Gastrocnemius medialis (tissue), 4 donors: ENCODE measurements at regions not wholly inside any gene's neighbourhood (a gene's known extent, or its start where the extent isn't known, plus 50 kb on each side); places are given as distances from the start of the nearest gene placed in this dataset.

Source experiments
- ATAC-seq, 2 donors: fragments of 150-250 bp; one replicate each; pipeline ENCODE4 v1.9.1; 2016
- DNase-seq, 2 donors: peaks; one replicate each; pipeline ENCODE4 v3.0.0-alpha.2; 2019
- H3K27ac ChIP-seq, 4 donors: fragments of 200-600 bp; sonication (generic); 1 replicate in 1 of 4; 2 replicates in 3 of 4; pipeline ENCODE4 v1.5.1; 2016 to 2018; ENCODE audit warnings: mild to moderate bottlenecking in 2 of 4, moderate library complexity in 1 of 4
- H3K27me3 ChIP-seq, 3 donors: fragments of 200-600 bp; sonication (generic) in 2 of 3; 1 replicate in 1 of 3; 2 replicates in 2 of 3; pipeline versions ENCODE4 v1.5.1 to v1.6.0; 2016 to 2019; ENCODE audit warnings: mild to moderate bottlenecking in 1 of 3, moderate library complexity in 1 of 3
- H3K36me3 ChIP-seq, 2 donors: fragments of 200-600 bp; sonication (generic) in 1 of 2; one replicate each; pipeline ENCODE4 v1.5.1; 2017 to 2018
- H3K4me1 ChIP-seq, 2 donors: fragments of 200-600 bp; sonication (generic) in 1 of 2; one replicate each; pipeline ENCODE4 v1.5.1; 2016 to 2017; ENCODE audit warnings: mild to moderate bottlenecking in 2 of 2
- H3K4me3 ChIP-seq, 4 donors: fragments of 200-600 bp; sonication (generic) in 3 of 4; 1 replicate in 1 of 4; 2 replicates in 3 of 4; pipeline ENCODE4 v1.5.1; 2016 to 2019; ENCODE audit warnings: mild to moderate bottlenecking in 2 of 4
- H3K9me3 ChIP-seq, 3 donors: fragments of 200-600 bp; sonication (generic) in 2 of 3; 1 replicate in 1 of 3; 2 replicates in 2 of 3; pipeline ENCODE4 v1.5.1; 2016 to 2019
- CTCF ChIP-seq, 5 experiments: fragments of 450-650 bp in 3 of 5; fragments of 200-600 bp in 2 of 5; sonication (generic) in 2 of 5; IDR thresholded peaks in 4 of 5; conservative IDR thresholded peaks in 1 of 5; 1 replicate in 4 of 5; 2 replicates in 1 of 5; pipeline ENCODE4 v1.5.1; 2016 to 2019; ENCODE audit warnings: antibody characterized with exemption in 5 of 5, mild to moderate bottlenecking in 3 of 5, moderate library complexity in 3 of 5
- POLR2A ChIP-seq, 2 donors: fragments of 450-650 bp; IDR thresholded peaks; one replicate each; pipeline ENCODE4 v1.6.1; 2017; ENCODE audit warnings: antibody characterized with exemption in 2 of 2, mild to moderate bottlenecking in 2 of 2, moderate library complexity in 2 of 2
- in situ Hi-C, 4 donors: fragments of 200-750 bp; cut with MboI; loops; one replicate each; pipeline versions ENCODE4 v1.15.0 to v1.8.0; 2017; ENCODE audit warnings: low sequenced_read_pairs in 4 of 4
- intact Hi-C: fragments of 100-400 bp; cut with DNase I; formaldehyde crosslinking; loops from one replicate; pipeline ENCODE4 v1.15.1; 2023; ENCODE audit warnings: low total_unique reads

GRCh38 chr21:22476726-22477646, 1478.8 kb downstream of the NCAM2 start:
- in situ Hi-C loops (no loop called here), intact Hi-C loops (no loop called here)
- DNase-seq (no peak), ATAC-seq (no peak)
- no peaks in the 10 kb centered on the region for H3K36me3 ChIP-seq
- no peaks in the 10 kb centered on the region for H3K4me1 ChIP-seq
- TF ChIP-seq CTCF (IDR thresholded peaks at IDR 0.05 in 4 of 5, conservative IDR thresholded peaks at IDR 0.05 in 1 of 5) = no peak
- TF ChIP-seq POLR2A (IDR thresholded peaks at IDR 0.05) = no peak
- H3K27me3 ChIP-seq = no peaks in the 10 kb centered on the region
- H3K9me3 ChIP-seq = no peaks in the 10 kb centered on the region
- H3K27ac ChIP-seq = no peak overlapping the region
- H3K4me3 ChIP-seq = no peak overlapping the region

GRCh38 chr21:22490049-22490448, 1491.8 kb downstream of the NCAM2 start:
- ATAC-seq (no peak), DNase-seq (no peak)
- Histone ChIP-seq H3K27ac (no peak overlapping the region), H3K4me1 (no peaks in the 10 kb centered on the region), H3K27me3 (no peaks in the 10 kb centered on the region), H3K9me3 (no peaks in the 10 kb centered on the region), H3K4me3 (no peak overlapping the region), H3K36me3 (no peaks in the 10 kb centered on the region)
- TF ChIP-seq POLR2A (IDR thresholded peaks at IDR 0.05) (no peak), CTCF (IDR thresholded peaks at IDR 0.05 in 4 of 5, conservative IDR thresholded peaks at IDR 0.05 in 1 of 5) (no peak)
- in situ Hi-C loops = no loop called here
- intact Hi-C loops = no loop called here

- Histone ChIP-seq H3K4me3 (no peak overlapping the region), H3K4me1 (no peaks in the 10 kb centered on the region), H3K36me3 (no peaks in the 10 kb centered on the region), H3K9me3 (no peaks in the 10 kb centered on the region), H3K27ac (no peak overlapping the region), H3K27me3 (no peaks in the 10 kb centered on the region)
- in situ Hi-C loops = no loop called here
- ATAC-seq (no peak), DNase-seq (no peak)
- intact Hi-C loops = no loop called here
- TF ChIP-seq POLR2A (IDR thresholded peaks at IDR 0.05) (no peak), CTCF (IDR thresholded peaks at IDR 0.05 in 4 of 5, conservative IDR thresholded peaks at IDR 0.05 in 1 of 5) (no peak)
These were observed 1518.0 kb downstream of the NCAM2 start for GRCh38 chr21:22516230-22516629.

- no peak for TF ChIP-seq CTCF (IDR thresholded peaks at IDR 0.05 in 4 of 5, conservative IDR thresholded peaks at IDR 0.05 in 1 of 5)
- no peak for TF ChIP-seq POLR2A (IDR thresholded peaks at IDR 0.05)
- Histone ChIP-seq H3K27ac (no peak overlapping the region), H3K36me3 (no peaks in the 10 kb centered on the region), H3K4me1 (no peaks in the 10 kb centered on the region), H3K4me3 (no peak overlapping the region), H3K27me3 (no peaks in the 10 kb centered on the region), H3K9me3 (peaks cover 0 to 7% (median 0%) of the 10 kb centered on the region in 3 donors)
- in situ Hi-C loops = no loop called here
- intact Hi-C loops = no loop called here
- ATAC-seq (peak; percentile 44 to 73), DNase-seq (peak; percentile 6 to 39)
These were observed 1537.4 kb downstream of the NCAM2 start for GRCh38 chr21:22535630-22536029.
